ENCODE measurements at regions not wholly inside any gene's neighbourhood (a gene's known extent, or its start where the extent isn't known, plus 50 kb on each side); places are given as distances from the start of the nearest gene placed in this dataset.

DNA sequence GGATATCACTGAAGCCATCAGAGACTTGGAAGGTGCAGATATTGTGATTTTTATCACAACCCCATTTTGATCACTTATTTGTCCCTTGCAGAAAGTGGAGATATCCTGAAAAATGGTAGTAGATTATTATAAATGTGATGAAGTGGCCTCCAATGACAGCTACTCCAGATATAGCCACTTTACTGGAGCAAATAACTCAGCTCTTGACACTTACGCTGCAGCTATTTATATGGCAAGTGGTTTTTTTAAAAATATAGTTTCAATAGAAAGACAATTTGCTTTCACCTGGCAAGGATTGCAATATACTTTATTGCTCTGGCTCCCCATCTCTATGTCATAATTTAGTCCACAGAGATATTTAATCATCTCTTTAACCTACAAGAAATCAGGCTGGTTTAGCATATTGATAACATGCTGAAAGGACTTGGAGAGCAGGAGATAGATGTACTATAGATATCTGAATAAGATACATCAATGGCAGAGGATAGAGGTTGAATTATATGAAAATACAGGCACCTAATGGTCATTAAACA, 182.8 kb upstream of the SKOR2 start:
- Histone ChIP-seq H3K36me3 (no peaks in the 10 kb centered on the region), H3K27me3 (no peaks in the 10 kb centered on the region), H3K9me3 (no peaks in the 10 kb centered on the region), H3K27ac (no peak overlapping the region), H3K4me1 (no peaks in the 10 kb centered on the region), H3K4me3 (no peak overlapping the region)
- WGBS: 95% methylated on average over 1 of the region's 1 CpG
- no peak for DNase-seq (ENCODE audit: low spot score in 2 of 2)
- no peak for TF ChIP-seq CTCF (IDR thresholded peaks at IDR 0.05)
- TF ChIP-seq POLR2AphosphoS5 (IDR thresholded peaks at IDR 0.05): no peak
- TF ChIP-seq EP300 (IDR thresholded peaks at IDR 0.05): no peak
- no peak for TF ChIP-seq POLR2A (IDR thresholded peaks at IDR 0.05)

DNA sequence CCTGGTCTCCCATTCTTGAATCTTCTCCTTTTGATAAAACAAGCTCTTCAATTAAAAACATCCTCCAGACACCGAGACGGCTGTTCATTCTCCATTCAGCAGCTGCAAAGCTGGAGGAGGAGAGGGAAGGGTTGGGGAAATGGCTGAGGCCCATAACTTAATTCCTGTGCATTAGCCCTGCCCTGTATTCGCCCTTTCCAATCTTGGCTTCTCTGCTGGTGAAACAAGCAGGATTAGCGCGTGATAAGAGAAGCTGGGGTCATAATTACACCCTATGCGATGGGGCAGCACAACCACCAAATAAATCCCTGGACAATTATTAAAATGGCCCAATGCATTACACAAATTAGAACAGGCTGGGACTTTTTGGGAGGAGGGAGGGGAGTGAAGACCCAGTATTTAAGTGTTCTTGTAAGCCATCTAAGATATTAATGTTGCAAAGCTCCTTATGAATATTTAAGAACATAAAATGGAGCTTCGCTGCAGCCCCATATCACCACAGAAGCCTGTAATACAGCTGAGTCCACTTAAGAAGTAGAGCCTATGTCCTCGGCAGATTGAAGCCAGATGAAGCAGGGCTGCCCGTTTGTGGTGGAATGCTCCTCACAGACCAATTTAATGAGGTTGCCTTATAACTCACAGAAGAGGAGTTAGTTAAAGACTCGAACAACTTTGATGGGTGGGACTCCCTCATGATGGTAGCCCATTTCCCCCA, 176.6 kb upstream of the SKOR2 start:
- Histone ChIP-seq H3K27ac (no peak overlapping the region), H3K4me1 (no peaks in the 10 kb centered on the region), H3K27me3 (no peaks in the 10 kb centered on the region), H3K36me3 (no peaks in the 10 kb centered on the region), H3K9me3 (no peaks in the 10 kb centered on the region), H3K4me3 (no peak overlapping the region)
- DNase-seq (ENCODE audit: low spot score in 2 of 2): no peak
- 71% methylated on average over 10 of the region's 10 CpGs for WGBS
- no peak for TF ChIP-seq EP300 (IDR thresholded peaks at IDR 0.05)
- TF ChIP-seq CTCF (IDR thresholded peaks at IDR 0.05): no peak
- no peak for TF ChIP-seq POLR2A (IDR thresholded peaks at IDR 0.05)
- no peak for TF ChIP-seq POLR2AphosphoS5 (IDR thresholded peaks at IDR 0.05)

- no peak for DNase-seq (ENCODE audit: low spot score in 2 of 2)
- Histone ChIP-seq H3K4me1 (no peaks in the 10 kb centered on the region), H3K27ac (no peak overlapping the region), H3K36me3 (no peaks in the 10 kb centered on the region), H3K27me3 (no peaks in the 10 kb centered on the region), H3K9me3 (no peaks in the 10 kb centered on the region), H3K4me3 (no peak overlapping the region)
- TF ChIP-seq POLR2AphosphoS5 (IDR thresholded peaks at IDR 0.05) (no peak), CTCF (IDR thresholded peaks at IDR 0.05) (no peak), POLR2A (IDR thresholded peaks at IDR 0.05) (no peak), EP300 (IDR thresholded peaks at IDR 0.05) (no peak)
Observed at GRCh38 chr18:47427072-47427471, 175.6 kb upstream of the SKOR2 start.

DNA sequence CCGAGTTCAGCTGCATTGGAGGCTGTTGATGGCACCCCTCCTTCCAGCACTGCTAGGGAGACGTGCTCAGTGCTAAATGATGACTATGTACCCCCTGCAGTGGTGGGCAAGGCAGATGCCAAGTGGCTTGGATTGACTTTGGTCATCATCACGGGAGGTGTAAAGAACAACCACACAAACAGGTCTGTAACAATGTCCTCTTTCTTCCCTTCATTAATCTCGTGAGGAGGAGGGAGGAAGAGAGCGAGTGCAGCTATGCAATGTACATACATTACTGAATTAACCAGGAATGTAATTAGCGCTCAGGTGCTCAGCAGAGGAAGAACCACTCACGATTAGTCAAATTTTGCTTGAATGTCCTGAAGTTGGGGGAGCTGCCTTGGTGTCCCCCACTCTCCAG, 173.9 kb upstream of the SKOR2 start:
- Histone ChIP-seq H3K27ac (no peak overlapping the region), H3K27me3 (no peaks in the 10 kb centered on the region), H3K36me3 (no peaks in the 10 kb centered on the region), H3K9me3 (no peaks in the 10 kb centered on the region), H3K4me3 (no peak overlapping the region), H3K4me1 (no peaks in the 10 kb centered on the region)
- no peak for DNase-seq (ENCODE audit: low spot score in 2 of 2)
- TF ChIP-seq EP300 (IDR thresholded peaks at IDR 0.05) (no peak), POLR2AphosphoS5 (IDR thresholded peaks at IDR 0.05) (no peak), CTCF (IDR thresholded peaks at IDR 0.05) (no peak), POLR2A (IDR thresholded peaks at IDR 0.05) (no peak)
- WGBS: 78% methylated on average over 6 of the region's 7 CpGs

DNA sequence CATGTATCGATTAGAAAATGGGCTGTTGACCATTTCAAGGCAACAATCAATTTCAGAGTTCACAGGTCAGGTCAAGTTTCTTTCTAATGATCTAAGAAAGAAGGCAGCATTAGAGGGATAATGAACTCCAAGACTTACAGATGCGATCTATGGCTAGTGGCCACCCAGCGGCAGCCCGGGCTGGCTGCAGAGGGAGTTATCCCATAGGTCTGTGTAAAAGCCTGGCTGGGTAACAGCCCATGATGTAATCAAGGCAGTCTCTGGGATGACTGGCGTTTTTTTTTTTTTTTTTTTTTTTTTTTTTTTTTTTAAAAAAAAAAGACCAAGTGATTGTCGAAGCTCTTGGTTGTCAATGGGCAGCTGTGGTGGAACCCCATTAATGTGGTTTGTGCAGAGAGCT, 171.1 kb upstream of the SKOR2 start:
- H3K4me3 ChIP-seq: no peak overlapping the region
- 53% methylated on average over 6 of the region's 6 CpGs for WGBS
- DNase-seq (ENCODE audit: low spot score in 2 of 2): no peak
- TF ChIP-seq CTCF (IDR thresholded peaks at IDR 0.05): no peak
- no peak for TF ChIP-seq POLR2AphosphoS5 (IDR thresholded peaks at IDR 0.05)
- TF ChIP-seq EP300 (IDR thresholded peaks at IDR 0.05): no peak
- TF ChIP-seq POLR2A (IDR thresholded peaks at IDR 0.05): no peak
- peaks cover 1% of the 10 kb centered on the region for H3K27me3 ChIP-seq
- H3K36me3 ChIP-seq: no peaks in the 10 kb centered on the region
- H3K4me1 ChIP-seq: peaks cover 3% of the 10 kb centered on the region
- no peak overlapping the region for H3K27ac ChIP-seq
- no peaks in the 10 kb centered on the region for H3K9me3 ChIP-seq
